IMR-90 (cell line): ENCODE measurements at regions not wholly inside any gene's neighbourhood (a gene's known extent, or its start where the extent isn't known, plus 50 kb on each side); places are given as distances from the start of the nearest gene placed in this dataset.

ENCODE experiments used
- BHLHE40 ChIP-seq: fragments of 150-350 bp; IDR thresholded peaks from 2 replicates; pipeline ENCODE4 v1.6.1; 2016; ENCODE audit warnings: mild to moderate bottlenecking, low read depth, low read length
- CEBPB ChIP-seq: IDR thresholded peaks from 2 replicates; pipeline ENCODE4 v1.6.1; 2012; ENCODE audit warnings: low read depth, low read length, improper control_type of control experiment
- CHD1 ChIP-seq: IDR thresholded peaks from 2 replicates; pipeline ENCODE4 v1.6.1; 2012; ENCODE audit warnings: low read depth, low read length, improper control_type of control experiment
- FOS ChIP-seq: fragments of 150-350 bp; IDR thresholded peaks from 2 replicates; pipeline ENCODE4 v1.6.1; 2016; ENCODE audit warnings: low read depth, low read length
- MAZ ChIP-seq: IDR thresholded peaks from 2 replicates; pipeline ENCODE4 v1.6.1; 2012; ENCODE audit warnings: low read depth, mild to moderate bottlenecking, low read length, improper control_type of control experiment, moderate library complexity, borderline replicate concordance
- MXI1 ChIP-seq: IDR thresholded peaks from 2 replicates; pipeline ENCODE4 v1.6.1; 2012; ENCODE audit warnings: low read depth, mild to moderate bottlenecking, low read length, moderate library complexity, borderline replicate concordance
- NFE2L2 ChIP-seq: fragments of 150-350 bp; IDR thresholded peaks from 2 replicates; pipeline ENCODE4 v1.6.1; 2016; ENCODE audit warnings: low read depth, mild to moderate bottlenecking, low read length
- POLR2A ChIP-seq: IDR thresholded peaks from 2 replicates; pipeline ENCODE4 v1.6.1; 2012; ENCODE audit warnings: mild to moderate bottlenecking, low read depth, low read length
- RAD21 ChIP-seq: IDR thresholded peaks from 2 replicates; pipeline ENCODE4 v1.6.1; 2012; ENCODE audit warnings: low read length, improper control_type of control experiment
- RCOR1 ChIP-seq: IDR thresholded peaks from 2 replicates; pipeline ENCODE4 v1.6.1; 2012; ENCODE audit warnings: mild to moderate bottlenecking, low read length, improper control_type of control experiment; ENCODE audit not compliant: insufficient replicate concordance
- SMC3 ChIP-seq: fragments of 150-350 bp; IDR thresholded peaks from 2 replicates; pipeline ENCODE4 v1.6.1; 2016; ENCODE audit warnings: low read depth, mild to moderate bottlenecking, antibody characterized with exemption, low read length, moderate library complexity
- TF ChIP-seq, protein P1 (sequence below): conservative IDR thresholded peaks from 2 replicates; pipeline ENCODE4 v1.5.1; 2012; ENCODE audit warnings: mild to moderate bottlenecking, low read depth, low read length, improper control_type of control experiment
- TF ChIP-seq, protein P2 (sequence below): fragments of 150-350 bp; IDR thresholded peaks from 2 replicates; pipeline ENCODE4 v1.6.1; 2017; ENCODE audit warnings: mild to moderate bottlenecking, antibody characterized with exemption, low read length, low read depth
- TF ChIP-seq, protein P3 (sequence below): fragments of 150-350 bp; IDR thresholded peaks from 2 replicates; pipeline ENCODE4 v1.6.1; 2016; ENCODE audit warnings: low read depth, mild to moderate bottlenecking, low read length, moderate library complexity, borderline replicate concordance

DNA sequence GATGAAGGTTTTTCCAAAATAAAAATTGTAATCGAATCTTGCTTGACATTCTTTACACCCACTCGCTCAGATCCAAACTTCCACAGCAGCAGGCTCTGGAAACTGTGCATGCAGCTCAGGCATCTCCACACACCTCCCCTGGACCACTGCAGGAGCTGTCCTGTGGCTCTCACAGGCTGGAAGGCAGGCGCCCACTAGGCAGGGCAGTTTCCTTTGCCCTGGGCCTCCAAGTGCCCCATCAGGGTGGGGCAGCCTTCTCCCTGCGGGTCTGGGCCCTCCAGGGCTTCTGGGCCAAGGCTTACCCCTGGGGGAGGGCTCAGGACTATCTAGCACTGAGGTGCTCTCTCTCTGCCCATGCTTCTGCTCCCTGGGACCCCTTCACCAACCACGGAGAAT lies 114.5 kb upstream of the RPL38 start:
- TF ChIP-seq, protein P1, sequence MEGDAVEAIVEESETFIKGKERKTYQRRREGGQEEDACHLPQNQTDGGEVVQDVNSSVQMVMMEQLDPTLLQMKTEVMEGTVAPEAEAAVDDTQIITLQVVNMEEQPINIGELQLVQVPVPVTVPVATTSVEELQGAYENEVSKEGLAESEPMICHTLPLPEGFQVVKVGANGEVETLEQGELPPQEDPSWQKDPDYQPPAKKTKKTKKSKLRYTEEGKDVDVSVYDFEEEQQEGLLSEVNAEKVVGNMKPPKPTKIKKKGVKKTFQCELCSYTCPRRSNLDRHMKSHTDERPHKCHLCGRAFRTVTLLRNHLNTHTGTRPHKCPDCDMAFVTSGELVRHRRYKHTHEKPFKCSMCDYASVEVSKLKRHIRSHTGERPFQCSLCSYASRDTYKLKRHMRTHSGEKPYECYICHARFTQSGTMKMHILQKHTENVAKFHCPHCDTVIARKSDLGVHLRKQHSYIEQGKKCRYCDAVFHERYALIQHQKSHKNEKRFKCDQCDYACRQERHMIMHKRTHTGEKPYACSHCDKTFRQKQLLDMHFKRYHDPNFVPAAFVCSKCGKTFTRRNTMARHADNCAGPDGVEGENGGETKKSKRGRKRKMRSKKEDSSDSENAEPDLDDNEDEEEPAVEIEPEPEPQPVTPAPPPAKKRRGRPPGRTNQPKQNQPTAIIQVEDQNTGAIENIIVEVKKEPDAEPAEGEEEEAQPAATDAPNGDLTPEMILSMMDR, result no peak
- no peak for TF ChIP-seq POLR2A
- no peak for TF ChIP-seq CEBPB
- TF ChIP-seq BHLHE40, result no peak
- no peak for TF ChIP-seq RCOR1
- TF ChIP-seq RAD21, result no peak
- no peak for TF ChIP-seq MAZ
- no peak for TF ChIP-seq FOS
- no peak for TF ChIP-seq MXI1
- TF ChIP-seq SMC3, result no peak
- no peak for TF ChIP-seq CHD1
- TF ChIP-seq, protein P2, sequence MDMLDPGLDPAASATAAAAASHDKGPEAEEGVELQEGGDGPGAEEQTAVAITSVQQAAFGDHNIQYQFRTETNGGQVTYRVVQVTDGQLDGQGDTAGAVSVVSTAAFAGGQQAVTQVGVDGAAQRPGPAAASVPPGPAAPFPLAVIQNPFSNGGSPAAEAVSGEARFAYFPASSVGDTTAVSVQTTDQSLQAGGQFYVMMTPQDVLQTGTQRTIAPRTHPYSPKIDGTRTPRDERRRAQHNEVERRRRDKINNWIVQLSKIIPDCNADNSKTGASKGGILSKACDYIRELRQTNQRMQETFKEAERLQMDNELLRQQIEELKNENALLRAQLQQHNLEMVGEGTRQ, result no peak
- TF ChIP-seq NFE2L2, result no peak
- TF ChIP-seq, protein P3, sequence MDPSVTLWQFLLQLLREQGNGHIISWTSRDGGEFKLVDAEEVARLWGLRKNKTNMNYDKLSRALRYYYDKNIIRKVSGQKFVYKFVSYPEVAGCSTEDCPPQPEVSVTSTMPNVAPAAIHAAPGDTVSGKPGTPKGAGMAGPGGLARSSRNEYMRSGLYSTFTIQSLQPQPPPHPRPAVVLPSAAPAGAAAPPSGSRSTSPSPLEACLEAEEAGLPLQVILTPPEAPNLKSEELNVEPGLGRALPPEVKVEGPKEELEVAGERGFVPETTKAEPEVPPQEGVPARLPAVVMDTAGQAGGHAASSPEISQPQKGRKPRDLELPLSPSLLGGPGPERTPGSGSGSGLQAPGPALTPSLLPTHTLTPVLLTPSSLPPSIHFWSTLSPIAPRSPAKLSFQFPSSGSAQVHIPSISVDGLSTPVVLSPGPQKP, result no peak
